Ovary (tissue), 7 donors: ENCODE measurements at regions not wholly inside any gene's neighbourhood (a gene's known extent, or its start where the extent isn't known, plus 50 kb on each side); places are given as distances from the start of the nearest gene placed in this dataset.

Experiments used
- DNase-seq, 5 donors: peaks; one replicate each; pipeline ENCODE4 v3.0.0-alpha.2; 2019 to 2020
- H3K27ac ChIP-seq, 2 donors: fragments of 200-600 bp; one replicate each; pipeline versions ENCODE4 v1.5.1 to v1.8.0; 2019 to 2022
- H3K27me3 ChIP-seq: fragments of 200-600 bp; one replicate; pipeline ENCODE4 v1.8.0; 2022
- H3K36me3 ChIP-seq: fragments of 200-600 bp; sonication (generic); one replicate; pipeline ENCODE4 v1.5.1; 2019
- H3K4me1 ChIP-seq: one replicate; pipeline ENCODE4 v1.8.1; 2013; ENCODE audit warnings: mild to moderate bottlenecking, moderate library complexity; ENCODE audit not compliant: insufficient read depth
- H3K4me3 ChIP-seq: fragments of 200-600 bp; sonication (generic); one replicate; pipeline ENCODE4 v1.5.1; 2017
- H3K9me3 ChIP-seq, 2 donors: fragments of 200-600 bp in 1 of 2; sonication (generic) in 1 of 2; one replicate each; pipeline versions ENCODE4 v1.5.1 to v1.8.1; 2013 to 2019; ENCODE audit warnings: mild to moderate bottlenecking in 1 of 2, moderate library complexity in 1 of 2
- EP300 ChIP-seq: sonication (generic); formaldehyde crosslinking; IDR thresholded peaks from one replicate; pipeline ENCODE4 v1.6.1; 2017; ENCODE audit warnings: antibody characterized with exemption
- POLR2A ChIP-seq: fragments of 450-650 bp; IDR thresholded peaks from one replicate; pipeline ENCODE4 v1.6.1; 2017; ENCODE audit warnings: antibody characterized with exemption, mild to moderate bottlenecking, moderate library complexity
- WGBS, 3 donors: extraction: QIAGEN DNeasy Blood & Tissue Kit in 1 of 3; methylation state at CpG; one replicate each; pipeline versions ENCODE4 v1.1.5 to v1.1.7; 2013 to 2017; 5-methylcytosine and 5-hydroxymethylcytosine counted together
- intact Hi-C, 4 donors: fragments of 100-400 bp; cut with DNase I; formaldehyde crosslinking; loops; one replicate each; pipeline versions ENCODE4 v1.11.0 to v1.15.1; 2022 to 2023
- TF ChIP-seq, protein P1 (sequence below), 3 donors: fragments of 450-650 bp in 2 of 3; fragments of 200-600 bp in 1 of 3; IDR thresholded peaks; one replicate each; pipeline versions ENCODE4 v1.5.1 to v1.8.0; 2016 to 2022; ENCODE audit warnings: antibody characterized with exemption in 3 of 3, mild to moderate bottlenecking in 1 of 3
- donor health status: DM: no; HTN: no; CAD: no; lungs with moderate emphysema.
- donor health status: DM: no; HTN: no; CAD: no.
- donor health status: Bipolar disorder and iron deficiency.
- donor health status: DM: no; HTN: no; CAD: no.
- donor health status: DM: yes; HTN: yes; CAD: no.

DNA sequence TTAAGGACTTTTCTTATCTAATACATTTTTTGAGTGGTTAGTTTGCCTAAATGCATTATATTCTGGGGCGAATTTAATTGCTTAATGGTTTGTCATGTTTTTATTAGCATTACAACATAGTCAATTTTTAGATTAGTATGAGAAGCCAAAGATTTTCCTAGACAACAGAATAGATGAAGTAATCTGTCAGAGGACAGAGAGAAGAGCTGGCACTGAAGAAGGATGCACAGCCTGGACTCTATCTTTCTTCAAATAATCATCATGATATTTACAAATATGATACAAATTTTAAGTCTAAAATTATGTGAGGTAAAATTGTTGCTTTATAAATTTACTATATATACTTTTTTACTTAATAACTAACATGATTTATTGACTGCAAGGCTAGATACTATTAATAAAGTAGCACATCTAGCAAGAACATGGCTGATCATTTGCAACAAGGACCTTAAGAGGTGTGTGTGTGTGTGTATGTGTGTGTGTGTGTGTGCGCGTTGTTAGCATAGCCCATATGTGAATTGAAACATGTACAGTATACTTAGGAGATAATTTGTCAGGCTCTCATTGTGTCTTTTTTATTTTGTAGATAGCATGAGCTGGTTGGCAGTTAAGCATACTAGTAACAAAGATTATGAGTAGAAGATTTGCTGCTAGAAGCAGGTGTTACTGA lies 752.2 kb downstream of the DCDC2C start:
- Histone ChIP-seq H3K27me3 (no peaks in the 10 kb centered on the region), H3K9me3 (no peaks in the 10 kb centered on the region), H3K4me3 (no peak overlapping the region), H3K4me1 (no peaks in the 10 kb centered on the region), H3K27ac (no peak overlapping the region), H3K36me3 (no peaks in the 10 kb centered on the region)
- intact Hi-C loops = no loop called here
- DNase-seq = no peak
- TF ChIP-seq, protein P1, sequence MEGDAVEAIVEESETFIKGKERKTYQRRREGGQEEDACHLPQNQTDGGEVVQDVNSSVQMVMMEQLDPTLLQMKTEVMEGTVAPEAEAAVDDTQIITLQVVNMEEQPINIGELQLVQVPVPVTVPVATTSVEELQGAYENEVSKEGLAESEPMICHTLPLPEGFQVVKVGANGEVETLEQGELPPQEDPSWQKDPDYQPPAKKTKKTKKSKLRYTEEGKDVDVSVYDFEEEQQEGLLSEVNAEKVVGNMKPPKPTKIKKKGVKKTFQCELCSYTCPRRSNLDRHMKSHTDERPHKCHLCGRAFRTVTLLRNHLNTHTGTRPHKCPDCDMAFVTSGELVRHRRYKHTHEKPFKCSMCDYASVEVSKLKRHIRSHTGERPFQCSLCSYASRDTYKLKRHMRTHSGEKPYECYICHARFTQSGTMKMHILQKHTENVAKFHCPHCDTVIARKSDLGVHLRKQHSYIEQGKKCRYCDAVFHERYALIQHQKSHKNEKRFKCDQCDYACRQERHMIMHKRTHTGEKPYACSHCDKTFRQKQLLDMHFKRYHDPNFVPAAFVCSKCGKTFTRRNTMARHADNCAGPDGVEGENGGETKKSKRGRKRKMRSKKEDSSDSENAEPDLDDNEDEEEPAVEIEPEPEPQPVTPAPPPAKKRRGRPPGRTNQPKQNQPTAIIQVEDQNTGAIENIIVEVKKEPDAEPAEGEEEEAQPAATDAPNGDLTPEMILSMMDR (IDR thresholded peaks at IDR 0.05) = no peak
- TF ChIP-seq POLR2A (no peak), EP300 (no peak)
- 84 to 89% (median 87%) methylated on average over 3 of the region's 3 CpGs for WGBS, 3 donors

DNA sequence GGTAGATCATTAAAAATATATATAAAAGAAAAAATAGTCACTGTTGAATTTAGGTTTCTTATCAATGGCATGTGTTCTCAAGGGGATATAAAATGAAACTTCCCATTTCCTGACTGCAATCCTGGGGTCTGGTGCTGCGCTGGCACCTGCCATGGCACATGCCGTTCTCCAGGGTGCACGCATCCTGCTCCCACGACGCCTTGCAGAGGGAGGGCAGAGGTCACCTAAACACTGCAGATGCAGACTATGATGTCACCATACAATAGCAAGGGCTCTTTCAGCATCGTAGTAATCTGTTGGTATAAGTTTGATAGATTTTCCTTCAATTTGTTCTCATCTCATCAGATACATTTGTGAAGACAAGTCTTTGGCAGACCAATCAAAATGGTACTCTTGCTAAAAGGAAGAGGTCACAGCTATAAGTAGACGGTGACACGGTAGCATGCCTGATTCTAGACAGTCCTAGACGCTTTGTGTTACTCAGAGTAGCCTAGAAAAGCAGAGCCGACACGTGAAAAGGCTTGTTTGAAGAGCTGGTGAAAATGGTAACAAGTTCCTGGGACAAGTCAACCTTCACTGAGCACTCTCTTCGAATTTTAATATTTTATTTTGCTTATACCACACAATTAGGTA lies 761.4 kb downstream of the DCDC2C start:
- Histone ChIP-seq H3K27ac (no peak overlapping the region), H3K36me3 (no peaks in the 10 kb centered on the region), H3K9me3 (no peaks in the 10 kb centered on the region), H3K27me3 (no peaks in the 10 kb centered on the region), H3K4me3 (no peak overlapping the region), H3K4me1 (no peaks in the 10 kb centered on the region)
- no peak for TF ChIP-seq POLR2A
- TF ChIP-seq, protein P1 (IDR thresholded peaks at IDR 0.05) = no peak
- no peak for TF ChIP-seq EP300
- DNase-seq = no peak
- 80 to 87% (median 84%) methylated on average over 12 of the region's 12 CpGs for WGBS, 3 donors
- intact Hi-C loops = no loop called here

DNA sequence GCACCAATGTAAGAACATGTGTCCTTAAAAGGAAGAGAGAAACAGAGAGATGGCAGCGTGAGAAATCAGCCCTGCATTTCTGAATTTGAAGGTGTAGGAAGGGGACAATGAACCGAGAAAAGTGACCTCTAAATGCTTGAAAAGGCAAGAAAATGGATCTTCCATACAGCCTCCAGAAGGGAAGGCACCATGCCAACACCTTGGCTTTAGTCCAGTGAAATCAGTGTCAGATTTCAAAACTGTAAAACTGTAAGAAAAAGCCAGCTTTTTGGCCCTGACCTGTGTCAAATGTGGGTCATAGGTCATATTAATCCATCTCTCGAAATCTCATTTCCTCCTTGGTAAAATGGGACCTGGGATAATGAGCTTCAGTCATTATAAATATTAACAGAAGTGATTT lies 762.3 kb downstream of the DCDC2C start:
- Histone ChIP-seq H3K4me3 (no peak overlapping the region), H3K36me3 (no peaks in the 10 kb centered on the region), H3K4me1 (no peaks in the 10 kb centered on the region), H3K9me3 (no peaks in the 10 kb centered on the region), H3K27me3 (no peaks in the 10 kb centered on the region), H3K27ac (no peak overlapping the region)
- TF ChIP-seq EP300 (no peak), POLR2A (no peak)
- TF ChIP-seq, protein P1 (IDR thresholded peaks at IDR 0.05) = no peak
- DNase-seq = no peak
- intact Hi-C loops = no loop called here
- WGBS, 3 donors = 58 to 64% (median 63%) methylated on average over 3 of the region's 3 CpGs

DNA sequence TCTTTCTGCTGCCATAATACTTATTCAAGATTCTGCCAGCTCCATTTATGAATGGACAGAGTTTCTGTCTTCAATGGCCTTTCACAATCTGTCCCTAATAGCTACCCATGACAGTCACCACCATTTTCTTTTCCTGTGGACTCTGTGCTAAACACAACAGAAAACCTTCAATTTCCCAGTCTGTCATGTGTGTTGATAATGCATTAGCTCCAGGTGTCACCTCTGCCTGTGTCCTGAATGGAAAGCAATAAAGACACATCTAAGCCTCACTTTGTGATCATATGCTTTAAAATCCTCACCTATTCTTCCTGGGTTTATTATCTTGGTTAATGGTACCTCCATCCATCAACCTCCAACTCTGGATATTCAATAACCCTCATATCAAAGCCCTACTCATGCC lies 772.2 kb downstream of the DCDC2C start:
- H3K9me3 ChIP-seq = no peaks in the 10 kb centered on the region
- TF ChIP-seq EP300 (no peak), POLR2A (no peak)
- TF ChIP-seq, protein P1 (IDR thresholded peaks at IDR 0.05) = no peak
- intact Hi-C loops = no loop called here
- no peak for DNase-seq
- no peaks in the 10 kb centered on the region for H3K4me1 ChIP-seq
- H3K27ac ChIP-seq = no peak overlapping the region
- no peaks in the 10 kb centered on the region for H3K27me3 ChIP-seq
- no peak overlapping the region for H3K4me3 ChIP-seq
- H3K36me3 ChIP-seq = no peaks in the 10 kb centered on the region
